Astrocyte (in vitro differentiated cells and primary cell): ENCODE measurements at regions not wholly inside any gene's neighbourhood (a gene's known extent, or its start where the extent isn't known, plus 50 kb on each side); places are given as distances from the start of the nearest gene placed in this dataset.

ENCODE experiments used
- DNase-seq: peaks from one replicate; pipeline ENCODE4 v3.0.0-alpha.2; 2010; ENCODE audit warnings: low read depth
- FAIRE-seq: peaks from 2 replicates; lab custom pipeline; 2011; peaks lifted over from hg19 to GRCh38; lab: Jason Lieb, UNC
- H2AFZ ChIP-seq: 2 replicates; pipeline ENCODE4 v1.6.0; 2012; ENCODE audit warnings: low read depth, low read length, inconsistent platforms
- H3K27ac ChIP-seq: 2 replicates; pipeline ENCODE4 v1.5.1; 2011; ENCODE audit warnings: low read depth, low read length, inconsistent platforms
- H3K27me3 ChIP-seq: 2 replicates; pipeline ENCODE4 v1.6.0; 2011; ENCODE audit warnings: low read length, inconsistent platforms; ENCODE audit not compliant: insufficient read depth
- H3K36me3 ChIP-seq: 2 replicates; pipeline ENCODE4 v1.5.1; 2011; ENCODE audit warnings: low read length, inconsistent platforms; ENCODE audit not compliant: insufficient read depth
- H3K4me1 ChIP-seq: 2 replicates; pipeline ENCODE4 v1.5.1; 2011; ENCODE audit warnings: low read length, inconsistent platforms; ENCODE audit not compliant: insufficient read depth
- H3K4me2 ChIP-seq: 2 replicates; pipeline ENCODE4 v1.6.0; 2012; ENCODE audit warnings: low read length, inconsistent platforms
- H3K4me3 ChIP-seq: 2 replicates; pipeline ENCODE4 v1.5.1; 2011; ENCODE audit warnings: low read depth, mild to moderate bottlenecking, low read length, inconsistent platforms; ENCODE audit not compliant: insufficient read depth
- H3K79me2 ChIP-seq: 2 replicates; pipeline ENCODE4 v1.6.0; 2012; ENCODE audit warnings: mild to moderate bottlenecking, low read length, inconsistent platforms; ENCODE audit not compliant: insufficient read depth
- H3K9ac ChIP-seq: 2 replicates; pipeline ENCODE4 v1.6.0; 2012; ENCODE audit warnings: mild to moderate bottlenecking, low read length, inconsistent platforms
- H3K9me3 ChIP-seq: 2 replicates; pipeline ENCODE4 v1.5.1; 2012; ENCODE audit warnings: low read depth, mild to moderate bottlenecking, low read length, inconsistent platforms; ENCODE audit not compliant: insufficient read depth
- H4K20me1 ChIP-seq: 2 replicates; pipeline ENCODE4 v1.6.0; 2012; ENCODE audit warnings: low read length, inconsistent platforms; ENCODE audit not compliant: insufficient read depth
- H3K27ac Mint-ChIP-seq: one replicate; pipeline ENCODE4 v1.8.0; 2021; ENCODE audit warnings: mild to moderate bottlenecking, mixed read lengths; ENCODE audit not compliant: unreplicated experiment
- H3K27me3 Mint-ChIP-seq: one replicate; pipeline ENCODE4 v1.8.0; 2021; ENCODE audit warnings: low read depth, mixed read lengths; ENCODE audit not compliant: unreplicated experiment
- H3K36me3 Mint-ChIP-seq: one replicate; pipeline ENCODE4 v1.8.0; 2021; ENCODE audit warnings: low read depth, mixed read lengths; ENCODE audit not compliant: unreplicated experiment
- H3K4me1 Mint-ChIP-seq: one replicate; pipeline ENCODE4 v1.8.0; 2021; ENCODE audit warnings: low read depth, mixed read lengths; ENCODE audit not compliant: unreplicated experiment
- H3K4me3 Mint-ChIP-seq: one replicate; pipeline ENCODE4 v1.8.0; 2021; ENCODE audit warnings: mild to moderate bottlenecking, moderate library complexity, mixed read lengths; ENCODE audit not compliant: unreplicated experiment
- H3K9me3 Mint-ChIP-seq: one replicate; pipeline ENCODE4 v1.8.0; 2021; ENCODE audit warnings: mild to moderate bottlenecking, mixed read lengths; ENCODE audit not compliant: unreplicated experiment
- EZH2 ChIP-seq: IDR thresholded peaks from 2 replicates; pipeline ENCODE4 v1.6.1; 2012; ENCODE audit warnings: mild to moderate bottlenecking, low read length, inconsistent platforms; ENCODE audit not compliant: insufficient read depth
- TF ChIP-seq, protein P1 (sequence below): IDR thresholded peaks from 2 replicates; pipeline ENCODE4 v1.5.1; 2011; ENCODE audit warnings: low read depth, mild to moderate bottlenecking, inconsistent platforms, low read length, moderate library complexity; ENCODE audit not compliant: insufficient read depth

DNA sequence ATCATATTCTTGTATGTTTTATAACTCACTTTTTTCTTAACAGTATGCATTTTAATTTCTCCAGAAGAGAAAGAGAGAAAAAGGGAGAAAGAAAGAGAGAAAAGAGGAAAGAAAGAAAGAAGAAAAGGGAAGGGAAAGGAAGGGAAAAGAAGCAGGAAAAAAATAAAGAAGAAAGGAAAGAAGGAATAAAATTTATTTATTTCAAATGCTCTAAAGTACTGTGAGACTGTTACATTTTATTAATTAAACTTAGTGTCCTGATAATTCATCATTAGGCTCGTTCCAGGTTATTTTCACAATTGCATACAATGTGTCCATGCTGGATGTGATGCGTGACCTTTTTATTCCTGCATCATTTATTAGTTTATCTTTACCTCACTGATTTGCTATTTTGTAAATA, 1023.4 kb upstream of the KLHL29 start:
- Histone ChIP-seq H3K27ac (no peak overlapping the region), H3K79me2 (no peaks in the 10 kb centered on the region), H3K4me3 (no peak overlapping the region), H3K36me3 (no peaks in the 10 kb centered on the region), H4K20me1 (no peaks in the 10 kb centered on the region), H3K4me2 (no peak overlapping the region), H2AFZ (no peak overlapping the region), H3K9ac (no peak overlapping the region), H3K4me1 (no peaks in the 10 kb centered on the region), H3K27me3 (peaks cover 2% of the 10 kb centered on the region), H3K9me3 (no peaks in the 10 kb centered on the region)
- DNase-seq (no peak), FAIRE-seq (no peak)
- H3K9me3 Mint-ChIP-seq, result no peaks in the 10 kb centered on the region
- no peaks in the 10 kb centered on the region for H3K4me1 Mint-ChIP-seq
- H3K27me3 Mint-ChIP-seq, result peaks cover 5% of the 10 kb centered on the region
- no peak overlapping the region for H3K4me3 Mint-ChIP-seq
- H3K27ac Mint-ChIP-seq, result no peak overlapping the region
- no peaks in the 10 kb centered on the region for H3K36me3 Mint-ChIP-seq
- TF ChIP-seq EZH2, result no peak
- TF ChIP-seq, protein P1, sequence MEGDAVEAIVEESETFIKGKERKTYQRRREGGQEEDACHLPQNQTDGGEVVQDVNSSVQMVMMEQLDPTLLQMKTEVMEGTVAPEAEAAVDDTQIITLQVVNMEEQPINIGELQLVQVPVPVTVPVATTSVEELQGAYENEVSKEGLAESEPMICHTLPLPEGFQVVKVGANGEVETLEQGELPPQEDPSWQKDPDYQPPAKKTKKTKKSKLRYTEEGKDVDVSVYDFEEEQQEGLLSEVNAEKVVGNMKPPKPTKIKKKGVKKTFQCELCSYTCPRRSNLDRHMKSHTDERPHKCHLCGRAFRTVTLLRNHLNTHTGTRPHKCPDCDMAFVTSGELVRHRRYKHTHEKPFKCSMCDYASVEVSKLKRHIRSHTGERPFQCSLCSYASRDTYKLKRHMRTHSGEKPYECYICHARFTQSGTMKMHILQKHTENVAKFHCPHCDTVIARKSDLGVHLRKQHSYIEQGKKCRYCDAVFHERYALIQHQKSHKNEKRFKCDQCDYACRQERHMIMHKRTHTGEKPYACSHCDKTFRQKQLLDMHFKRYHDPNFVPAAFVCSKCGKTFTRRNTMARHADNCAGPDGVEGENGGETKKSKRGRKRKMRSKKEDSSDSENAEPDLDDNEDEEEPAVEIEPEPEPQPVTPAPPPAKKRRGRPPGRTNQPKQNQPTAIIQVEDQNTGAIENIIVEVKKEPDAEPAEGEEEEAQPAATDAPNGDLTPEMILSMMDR, result no peak

DNA sequence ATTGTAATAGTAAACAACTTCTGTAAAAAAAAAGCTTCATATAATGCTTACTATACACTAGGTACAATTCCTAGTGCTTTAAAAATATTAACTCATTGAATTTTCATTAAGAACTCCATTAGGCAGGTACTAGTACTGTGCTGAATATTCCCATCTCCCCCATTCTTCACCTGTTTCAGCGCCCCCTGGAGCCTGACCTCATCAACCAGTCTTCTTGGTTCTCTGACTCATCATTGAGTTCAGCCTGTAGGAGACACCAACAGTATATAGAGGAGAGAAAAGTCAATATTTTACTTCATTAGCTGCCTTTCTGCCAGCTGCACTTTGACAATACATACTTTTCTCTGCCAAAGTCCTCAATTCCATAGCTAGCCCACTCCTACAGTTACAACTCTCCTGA, 1009.9 kb upstream of the KLHL29 start:
- H3K4me3 ChIP-seq, result no peak overlapping the region
- no peaks in the 10 kb centered on the region for H3K9me3 Mint-ChIP-seq
- DNase-seq (no peak), FAIRE-seq (no peak)
- no peak overlapping the region for H3K27ac ChIP-seq
- no peak overlapping the region for H3K4me3 Mint-ChIP-seq
- no peaks in the 10 kb centered on the region for H4K20me1 ChIP-seq
- H3K4me2 ChIP-seq, result no peak overlapping the region
- no peaks in the 10 kb centered on the region for H3K27me3 Mint-ChIP-seq
- no peaks in the 10 kb centered on the region for H3K79me2 ChIP-seq
- no peaks in the 10 kb centered on the region for H3K9me3 ChIP-seq
- H3K36me3 ChIP-seq, result no peaks in the 10 kb centered on the region
- H3K4me1 ChIP-seq, result no peaks in the 10 kb centered on the region
- H3K4me1 Mint-ChIP-seq, result no peaks in the 10 kb centered on the region
- no peaks in the 10 kb centered on the region for H3K27me3 ChIP-seq
- TF ChIP-seq, protein P1, result no peak
- no peak for TF ChIP-seq EZH2
- no peaks in the 10 kb centered on the region for H3K36me3 Mint-ChIP-seq
- no peak overlapping the region for H2AFZ ChIP-seq
- no peak overlapping the region for H3K9ac ChIP-seq
- no peak overlapping the region for H3K27ac Mint-ChIP-seq

GRCh38 chr2:22377268-22377667, 1007.7 kb upstream of the KLHL29 start:
- no peaks in the 10 kb centered on the region for H3K36me3 Mint-ChIP-seq
- H3K36me3 ChIP-seq, result no peaks in the 10 kb centered on the region
- FAIRE-seq (no peak), DNase-seq (no peak)
- no peak overlapping the region for H3K27ac Mint-ChIP-seq
- H2AFZ ChIP-seq, result no peak overlapping the region
- no peaks in the 10 kb centered on the region for H3K4me1 ChIP-seq
- H3K79me2 ChIP-seq, result no peaks in the 10 kb centered on the region
- H3K9me3 Mint-ChIP-seq, result no peaks in the 10 kb centered on the region
- no peak overlapping the region for H3K4me2 ChIP-seq
- no peak overlapping the region for H3K4me3 Mint-ChIP-seq
- H3K27me3 Mint-ChIP-seq, result no peaks in the 10 kb centered on the region
- no peaks in the 10 kb centered on the region for H3K4me1 Mint-ChIP-seq
- TF ChIP-seq, protein P1, result no peak
- TF ChIP-seq EZH2, result no peak
- H4K20me1 ChIP-seq, result no peaks in the 10 kb centered on the region
- H3K27me3 ChIP-seq, result no peaks in the 10 kb centered on the region
- peaks cover under 1% of the 10 kb centered on the region for H3K9me3 ChIP-seq
- H3K27ac ChIP-seq, result no peak overlapping the region
- no peak overlapping the region for H3K9ac ChIP-seq
- no peak overlapping the region for H3K4me3 ChIP-seq
